ENCODE measurements at regions not wholly inside any gene's neighbourhood (a gene's known extent, or its start where the extent isn't known, plus 50 kb on each side); places are given as distances from the start of the nearest gene placed in this dataset.

- intact Hi-C loops (cut with DNase I): no loop called here
- DNase-seq (ENCODE audit: low spot score): no peak
These were observed 487.6 kb downstream of the GLRX3 start for GRCh38 chr10:130623680-130624267.

GRCh38 chr10:130627346-130628045, 491.3 kb downstream of the GLRX3 start:
- no peak for DNase-seq (ENCODE audit: low spot score)
- intact Hi-C loops (cut with DNase I): no loop called here

- DNase-seq (ENCODE audit: low spot score): no peak
- intact Hi-C loops (cut with DNase I): no loop called here
These were observed 493.9 kb downstream of the GLRX3 start for GRCh38 chr10:130630135-130630534.

- intact Hi-C loops (cut with DNase I): no loop called here
- DNase-seq (ENCODE audit: low spot score): no peak
These were observed 495.2 kb downstream of the GLRX3 start for GRCh38 chr10:130631142-130632096.

GRCh38 chr10:130634816-130635215, 498.6 kb downstream of the GLRX3 start:
- intact Hi-C loops (cut with DNase I): no loop called here
- no peak for DNase-seq (ENCODE audit: low spot score)

- DNase-seq (ENCODE audit: low spot score): no peak
- intact Hi-C loops (cut with DNase I): no loop called here
These were observed 499.3 kb downstream of the GLRX3 start for GRCh38 chr10:130635528-130635927.

GRCh38 chr10:130636313-130636930, 500.2 kb downstream of the GLRX3 start:
- intact Hi-C loops (cut with DNase I): no loop called here
- no peak for DNase-seq (ENCODE audit: low spot score)

GRCh38 chr10:130637089-130637676, 501.0 kb downstream of the GLRX3 start:
- DNase-seq (ENCODE audit: low spot score): no peak
- intact Hi-C loops (cut with DNase I): no loop called here

GRCh38 chr10:130638991-130639390, 502.8 kb downstream of the GLRX3 start:
- no peak for DNase-seq (ENCODE audit: low spot score)

GRCh38 chr10:130642926-130643325, 506.7 kb downstream of the GLRX3 start:
- intact Hi-C loops (cut with DNase I): no loop called here
- DNase-seq (ENCODE audit: low spot score): no peak

More at GRCh38 chr10:130638991-130639390, 502.8 kb downstream of the GLRX3 start:
- intact Hi-C loops (cut with DNase I): no loop called here

GRCh38 chr10:130647341-130647740, 511.1 kb downstream of the GLRX3 start:
- no peak for DNase-seq (ENCODE audit: low spot score)
- intact Hi-C loops (cut with DNase I): no loop called here

GRCh38 chr10:130648807-130649206, 512.6 kb downstream of the GLRX3 start:
- DNase-seq (ENCODE audit: low spot score): no peak
- intact Hi-C loops (cut with DNase I): no loop called here

- intact Hi-C loops (cut with DNase I): no loop called here
These were observed 516.4 kb downstream of the GLRX3 start for GRCh38 chr10:130652544-130652943.

GRCh38 chr10:130652964-130653578, 516.9 kb downstream of the GLRX3 start:
- DNase-seq (ENCODE audit: low spot score): no peak
- intact Hi-C loops (cut with DNase I): no loop called here

More at GRCh38 chr10:130652544-130652943, 516.4 kb downstream of the GLRX3 start:
- no peak for DNase-seq (ENCODE audit: low spot score)

GRCh38 chr10:130654726-130655125, 518.5 kb downstream of the GLRX3 start:
- DNase-seq (ENCODE audit: low spot score): no peak
- intact Hi-C loops (cut with DNase I): no loop called here

GRCh38 chr10:130655313-130656186, 519.4 kb downstream of the GLRX3 start:
- intact Hi-C loops (cut with DNase I): no loop called here
- DNase-seq (ENCODE audit: low spot score): no peak

GRCh38 chr10:130656187-130656575, 520.0 kb downstream of the GLRX3 start:
- intact Hi-C loops (cut with DNase I): no loop called here

GRCh38 chr10:130656582-130657133, 520.5 kb downstream of the GLRX3 start:
- no peak for DNase-seq (ENCODE audit: low spot score)
- intact Hi-C loops (cut with DNase I): no loop called here

More at GRCh38 chr10:130656187-130656575, 520.0 kb downstream of the GLRX3 start:
- no peak for DNase-seq (ENCODE audit: low spot score)
